ENCODE measurements at regions not wholly inside any gene's neighbourhood (a gene's known extent, or its start where the extent isn't known, plus 50 kb on each side); places are given as distances from the start of the nearest gene placed in this dataset.
"Not testable (repeated sequence)": the region's sequence is repeated elsewhere in the genome, so short reads cannot be mapped to it uniquely, and the experiment has no call there.

- no peak for DNase-seq (ENCODE audit: low spot score)
Observed at GRCh38 chr16:85517563-85518179, 95.5 kb upstream of the GSE1 start.

GRCh38 chr16:85518398-85519049 lies 94.6 kb upstream of the GSE1 start:
- no peak for DNase-seq (ENCODE audit: low spot score)

DNA sequence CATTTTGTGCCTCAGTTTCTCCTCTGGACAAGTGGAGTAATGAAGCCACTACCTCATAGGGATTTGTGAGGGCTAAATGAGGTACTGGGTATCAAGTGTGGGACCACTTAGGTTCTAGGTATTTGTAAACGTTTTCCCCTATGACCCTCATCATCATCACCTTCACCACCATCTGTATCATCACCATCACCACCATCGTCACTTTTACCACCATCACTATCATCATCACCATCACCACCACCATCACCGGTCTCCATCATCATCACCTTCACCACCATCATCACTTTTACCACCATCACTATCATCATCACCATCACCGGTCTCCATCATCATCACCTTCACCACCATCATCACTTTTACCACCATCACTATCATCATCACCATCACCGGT lies 94.1 kb upstream of the GSE1 start:
- not testable (repeated sequence) for DNase-seq (ENCODE audit: low spot score)

DNA sequence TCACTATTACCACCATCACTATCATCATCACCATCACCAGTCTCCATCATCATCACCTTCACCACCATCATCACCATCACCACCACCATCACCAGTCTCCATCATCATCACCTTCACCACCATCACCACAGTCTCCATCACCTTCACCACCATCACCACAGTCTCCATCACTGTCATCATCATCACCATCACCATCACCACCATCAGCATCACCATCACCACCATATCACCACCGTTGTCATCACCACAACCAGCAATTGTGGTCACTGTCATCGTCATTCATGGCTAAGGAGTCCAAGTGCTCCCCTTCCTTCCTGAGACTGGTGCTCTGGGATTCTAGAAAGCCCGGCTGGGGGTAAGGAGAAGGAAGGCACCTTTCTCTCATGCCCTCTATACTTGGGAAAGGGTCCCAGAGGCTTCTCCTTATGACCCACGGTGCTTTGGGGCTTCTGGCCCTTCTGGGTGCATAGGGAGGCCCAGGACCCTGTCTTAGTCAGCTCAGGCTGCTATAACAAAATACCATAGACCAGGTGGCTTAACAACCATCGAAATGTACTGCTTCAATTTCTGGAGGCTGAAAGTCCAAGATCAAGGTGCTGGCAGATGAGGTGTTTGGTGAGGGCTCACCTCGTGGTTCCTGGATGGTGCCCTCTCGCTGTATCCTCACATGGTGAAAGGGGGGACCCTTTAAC lies 93.4 kb upstream of the GSE1 start:
- no peak for DNase-seq (ENCODE audit: low spot score)

GRCh38 chr16:85520853-85521521 lies 92.1 kb upstream of the GSE1 start:
- no peak for DNase-seq (ENCODE audit: low spot score)

DNA sequence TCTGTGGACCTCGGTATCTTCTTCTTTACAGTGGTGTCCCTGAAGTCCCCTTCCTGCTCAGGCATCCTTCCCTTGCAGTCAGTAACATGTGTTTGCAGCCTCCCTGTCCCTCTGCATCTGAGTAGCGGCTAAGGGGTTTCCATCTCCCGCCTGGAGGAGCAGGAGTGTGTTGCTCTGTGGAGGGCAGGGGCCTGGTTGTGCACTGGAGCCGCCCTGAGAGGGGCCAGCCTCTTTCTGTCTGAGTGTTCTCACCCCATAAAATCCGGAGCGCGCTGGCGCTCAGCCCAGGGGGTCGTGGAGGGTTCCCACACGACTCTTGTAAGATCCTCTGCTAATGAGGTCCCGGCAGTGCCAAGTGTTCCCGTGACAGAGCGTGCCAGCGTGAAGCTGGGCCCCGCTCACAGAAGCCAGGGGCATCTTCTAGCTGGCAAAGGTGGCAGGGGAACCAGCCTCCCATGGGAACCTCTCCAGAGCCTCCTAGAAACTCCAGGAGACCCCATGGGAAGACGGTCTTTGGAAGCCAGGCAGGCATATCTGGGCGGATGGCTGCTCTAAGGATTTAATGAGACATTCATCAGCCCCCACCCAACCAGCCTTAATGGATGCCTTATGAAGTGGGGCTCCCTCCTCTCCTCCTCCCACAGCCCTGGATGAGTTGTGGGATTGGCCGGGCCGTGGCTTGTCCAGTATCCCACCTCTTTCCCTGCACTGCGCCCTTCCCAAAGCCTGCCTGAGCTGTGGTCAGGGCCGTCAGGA lies 91.4 kb upstream of the GSE1 start:
- DNase-seq (ENCODE audit: low spot score), result no peak

GRCh38 chr16:85522308-85522841 lies 90.7 kb upstream of the GSE1 start:
- no peak for DNase-seq (ENCODE audit: low spot score)

- DNase-seq (ENCODE audit: low spot score), result peak; percentile 45
Observed at GRCh38 chr16:85522842-85523601, 90.1 kb upstream of the GSE1 start.

GRCh38 chr16:85523602-85524364 lies 89.3 kb upstream of the GSE1 start:
- DNase-seq (ENCODE audit: low spot score), result peak; percentile 32

- DNase-seq (ENCODE audit: low spot score), result no peak
Observed at GRCh38 chr16:85524365-85524629, 88.8 kb upstream of the GSE1 start.

GRCh38 chr16:85524630-85525419 lies 88.3 kb upstream of the GSE1 start:
- peak; percentile 60 for DNase-seq (ENCODE audit: low spot score)

GRCh38 chr16:85525420-85526184 lies 87.5 kb upstream of the GSE1 start:
- DNase-seq (ENCODE audit: low spot score), result no peak

DNA sequence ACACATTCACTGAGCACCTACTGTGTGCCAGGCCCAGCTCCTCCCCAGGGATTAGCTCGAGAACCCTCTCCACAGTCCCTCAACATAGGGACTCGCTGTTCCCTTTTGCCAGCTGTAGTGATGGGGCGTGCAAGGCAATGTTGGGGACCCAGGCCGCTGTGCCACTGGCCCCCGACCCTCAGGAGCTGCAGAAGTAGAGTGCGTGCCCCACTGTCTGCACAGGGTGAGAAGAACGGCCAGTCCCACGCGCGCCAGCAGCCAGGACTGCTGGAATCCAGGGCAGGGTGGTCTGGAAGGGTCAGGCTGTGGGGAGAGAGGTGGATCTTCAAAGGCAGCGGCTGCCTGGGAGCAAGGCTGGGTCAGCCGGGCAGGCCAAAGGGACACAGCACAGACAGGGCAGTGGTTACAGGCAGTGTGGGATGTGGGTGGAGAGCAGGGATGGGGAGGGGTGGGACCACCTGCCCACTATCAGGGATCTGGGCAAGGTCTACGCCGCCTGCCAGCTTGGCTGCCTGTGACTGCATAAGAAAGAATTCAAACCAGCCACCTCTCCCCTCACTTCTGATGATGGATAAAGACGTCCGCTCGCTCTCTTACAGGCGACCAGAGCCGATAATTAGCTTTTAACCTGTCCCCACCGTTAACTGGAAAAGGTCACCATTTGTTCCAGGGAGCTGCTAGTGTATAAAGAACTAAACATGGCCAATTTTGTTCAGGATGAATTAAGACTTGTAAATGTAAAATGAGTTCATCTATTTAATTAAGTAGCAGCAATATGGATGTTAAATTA lies 86.7 kb upstream of the GSE1 start:
- DNase-seq (ENCODE audit: low spot score), result no peak

- no peak for DNase-seq (ENCODE audit: low spot score)
Observed at GRCh38 chr16:85527042-85527766, 85.9 kb upstream of the GSE1 start.

DNA sequence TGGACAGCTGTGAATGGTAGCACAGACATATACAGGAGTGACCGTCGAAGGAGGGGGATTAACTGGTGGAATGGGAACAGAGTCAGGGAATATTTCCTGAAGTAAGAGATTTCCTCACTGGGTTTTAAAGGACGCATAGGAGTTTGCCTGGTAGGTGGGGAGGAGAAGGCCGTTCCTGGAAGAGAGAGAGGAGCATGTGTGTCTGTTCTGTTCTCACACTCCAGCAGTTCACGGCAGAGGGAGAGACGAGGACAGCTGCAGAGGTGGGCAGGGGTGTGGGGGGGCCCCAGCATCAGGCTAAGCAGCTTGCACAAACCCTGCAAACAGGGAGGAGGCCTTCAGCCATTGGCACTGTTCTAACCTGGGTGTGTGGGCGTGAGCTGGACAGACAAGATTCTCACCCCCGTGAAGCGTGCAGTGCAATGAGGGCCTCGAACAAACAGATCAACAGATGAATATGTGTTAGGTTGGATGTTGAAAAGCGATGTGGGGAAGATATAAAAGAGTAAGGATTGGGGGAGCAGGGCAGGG lies 85.3 kb upstream of the GSE1 start:
- DNase-seq (ENCODE audit: low spot score), result no peak

DNA sequence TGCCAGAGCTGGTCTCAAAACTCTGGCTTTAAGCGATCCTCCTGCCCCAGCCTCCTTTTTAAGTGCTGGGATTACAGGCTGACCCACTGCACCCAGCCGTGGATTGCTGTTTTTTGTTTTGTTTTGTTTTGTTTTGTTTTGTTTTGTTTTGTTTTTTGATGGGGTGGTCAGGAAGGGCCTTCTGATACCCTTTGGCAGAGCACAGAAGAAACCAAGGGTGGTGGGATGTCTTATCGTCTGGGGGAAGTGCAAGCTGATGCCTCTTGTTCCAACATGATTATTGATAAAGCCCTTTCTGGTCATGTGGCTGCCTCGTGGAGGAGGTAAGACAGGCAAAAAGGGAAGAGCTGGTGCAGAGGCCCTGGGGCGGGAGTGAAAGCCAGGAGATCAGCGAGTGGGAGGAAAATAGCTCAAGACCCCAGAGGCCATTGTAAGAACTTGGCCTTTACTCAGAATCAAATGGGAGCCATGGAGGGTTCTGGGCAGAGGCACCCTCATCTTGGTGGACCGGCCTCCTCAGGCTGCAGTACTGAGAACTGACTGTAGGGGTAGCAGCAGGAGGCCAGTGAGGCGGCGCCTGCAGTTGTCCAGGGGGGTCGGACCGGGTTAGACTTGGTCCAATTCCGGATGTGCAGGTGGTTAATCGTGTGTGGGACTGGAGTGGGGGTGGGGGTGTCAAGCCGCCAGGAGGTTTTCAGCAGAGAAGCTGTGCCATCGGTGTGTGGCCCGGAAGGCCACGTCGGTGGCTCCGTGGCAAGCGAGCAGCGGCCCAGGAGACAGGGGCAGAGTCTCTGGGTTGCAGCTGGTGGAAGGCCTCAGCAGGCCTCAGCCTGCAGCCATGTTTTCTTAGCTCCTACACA lies 84.4 kb upstream of the GSE1 start:
- DNase-seq (ENCODE audit: low spot score), result peak; percentile 55
